HK-2 (cell line): ENCODE measurements at regions not wholly inside any gene's neighbourhood (a gene's known extent, or its start where the extent isn't known, plus 50 kb on each side); places are given as distances from the start of the nearest gene placed in this dataset.

ENCODE experiments used
- DNase-seq: peaks from one replicate; pipeline ENCODE4 v3.0.0-alpha.2; 2018; ENCODE audit not compliant: unreplicated experiment

GRCh38 chr9:88791105-88791805 lies 200.0 kb upstream of the S1PR3 start:
- DNase-seq = no peak

GRCh38 chr9:88792502-88792901 lies 198.8 kb upstream of the S1PR3 start:
- no peak for DNase-seq

- no peak for DNase-seq
Measured at GRCh38 chr9:88794100-88794499, 197.2 kb upstream of the S1PR3 start.

GRCh38 chr9:88796947-88797346 lies 194.3 kb upstream of the S1PR3 start:
- DNase-seq = no peak

GRCh38 chr9:88798476-88798875 lies 192.8 kb upstream of the S1PR3 start:
- no peak for DNase-seq

GRCh38 chr9:88799541-88800328 lies 191.5 kb upstream of the S1PR3 start:
- DNase-seq = no peak

GRCh38 chr9:88800329-88800682 lies 191.0 kb upstream of the S1PR3 start:
- no peak for DNase-seq

GRCh38 chr9:88801214-88801796 lies 190.0 kb upstream of the S1PR3 start:
- no peak for DNase-seq

- DNase-seq = no peak
Measured at GRCh38 chr9:88802533-88802932, 188.7 kb upstream of the S1PR3 start.

- DNase-seq = no peak
Measured at GRCh38 chr9:88803546-88804253, 187.6 kb upstream of the S1PR3 start.

GRCh38 chr9:88804254-88804596 lies 187.0 kb upstream of the S1PR3 start:
- no peak for DNase-seq

- no peak for DNase-seq
Measured at GRCh38 chr9:88805217-88805943, 185.9 kb upstream of the S1PR3 start.

- DNase-seq = no peak
Measured at GRCh38 chr9:88807426-88807825, 183.8 kb upstream of the S1PR3 start.

- no peak for DNase-seq
Measured at GRCh38 chr9:88808019-88808656, 183.1 kb upstream of the S1PR3 start.

- no peak for DNase-seq
Measured at GRCh38 chr9:88808761-88809354, 182.4 kb upstream of the S1PR3 start.

GRCh38 chr9:88809355-88810161 lies 181.7 kb upstream of the S1PR3 start:
- no peak for DNase-seq

- no peak for DNase-seq
Measured at GRCh38 chr9:88810826-88811225, 180.4 kb upstream of the S1PR3 start.

- no peak for DNase-seq
Measured at GRCh38 chr9:88811511-88811910, 179.8 kb upstream of the S1PR3 start.

- no peak for DNase-seq
Measured at GRCh38 chr9:88812938-88813637, 178.2 kb upstream of the S1PR3 start.
